NCI-H510A (cell line): ENCODE measurements at regions not wholly inside any gene's neighbourhood (a gene's known extent, or its start where the extent isn't known, plus 50 kb on each side); places are given as distances from the start of the nearest gene placed in this dataset.

Source experiments
- DNase-seq: peaks from one replicate; lab custom pipeline; 2025; lab: John Stamatoyannopoulos, UW

DNA sequence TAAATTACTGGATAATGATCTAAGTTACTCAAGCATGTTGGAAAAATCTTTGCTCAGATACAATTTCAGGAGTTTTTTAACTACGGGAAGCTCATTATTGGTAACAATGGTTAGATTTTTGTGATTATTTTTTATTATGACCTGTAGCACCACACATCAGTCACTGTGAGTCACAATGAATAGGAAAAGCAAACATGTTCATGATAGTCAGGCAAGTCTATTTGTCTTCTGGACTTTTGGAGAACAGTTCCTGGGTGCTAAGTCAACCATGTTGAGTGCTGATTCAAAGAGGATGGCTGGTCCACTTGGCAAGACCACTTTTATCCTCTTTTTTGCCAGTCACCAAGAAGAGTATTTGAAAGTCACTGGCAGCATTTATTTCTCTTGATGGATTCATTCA, 403.2 kb downstream of the KIF4B start:
- DNase-seq, result no peak

DNA sequence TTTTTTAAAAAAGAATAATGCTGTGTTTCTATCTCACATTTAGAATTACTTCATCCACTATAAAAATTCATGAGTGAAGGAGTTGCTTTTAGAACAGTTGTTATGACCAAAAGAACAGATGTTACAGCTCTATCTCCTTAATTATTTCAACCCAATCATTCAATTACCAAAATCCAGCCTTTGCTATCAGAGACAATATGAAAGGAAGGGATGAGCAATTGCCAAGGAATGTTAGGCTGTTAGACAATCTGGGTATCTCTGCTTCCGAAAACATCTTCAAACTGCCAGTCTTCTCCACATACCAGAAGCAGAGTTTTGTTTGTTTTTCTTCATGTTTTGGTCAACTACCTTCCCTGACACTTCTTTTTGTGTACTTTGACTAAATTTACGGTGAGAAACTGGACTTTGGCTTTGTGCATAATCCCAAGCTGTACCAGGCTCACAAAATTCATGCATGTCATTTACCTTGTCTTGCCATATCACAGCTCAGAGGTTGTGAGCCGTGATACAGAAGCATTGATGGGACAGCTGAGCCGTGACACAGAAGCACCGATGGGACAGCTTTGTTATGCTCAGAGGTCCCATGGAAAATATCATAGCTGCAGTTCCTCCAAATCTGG, 405.5 kb downstream of the KIF4B start:
- no peak for DNase-seq

DNA sequence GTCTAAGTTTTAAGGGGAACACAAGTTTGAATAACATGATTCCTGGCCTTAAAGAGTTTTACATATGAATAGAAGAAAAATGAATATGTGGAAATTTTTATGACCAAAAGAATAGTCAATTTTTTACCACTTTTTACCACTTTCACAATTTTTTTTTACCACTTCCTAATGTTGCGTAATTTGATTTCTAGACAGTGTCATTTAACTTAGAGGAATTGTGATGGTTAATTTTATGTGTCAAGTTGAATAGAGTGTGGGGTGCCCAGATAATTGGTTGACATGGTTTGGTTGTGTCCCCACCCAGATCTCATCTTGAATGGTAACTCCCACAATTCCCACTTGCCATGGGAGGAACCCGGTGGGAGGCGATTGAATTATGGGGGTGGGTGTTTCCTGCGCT, 416.6 kb downstream of the KIF4B start:
- DNase-seq, result no peak

DNA sequence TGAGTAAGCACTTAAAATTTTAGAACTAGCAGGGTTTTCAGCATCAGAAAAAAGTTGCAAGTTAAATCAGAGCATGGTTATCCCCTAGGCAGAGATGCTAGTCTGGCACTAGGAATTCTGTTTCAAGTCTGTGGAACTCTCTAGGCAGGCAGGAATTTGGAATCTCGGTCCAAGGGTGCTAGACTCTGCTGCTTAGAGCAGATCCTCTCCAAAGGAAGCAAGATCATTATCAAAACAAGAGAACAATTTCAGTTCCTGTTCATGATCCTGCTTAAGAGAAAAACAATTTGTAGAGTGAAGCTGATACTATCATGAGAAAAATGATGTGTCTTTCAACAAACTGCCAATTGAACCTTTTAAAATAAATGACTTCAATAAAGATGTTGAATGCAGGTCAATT, 420.7 kb downstream of the KIF4B start:
- no peak for DNase-seq

DNA sequence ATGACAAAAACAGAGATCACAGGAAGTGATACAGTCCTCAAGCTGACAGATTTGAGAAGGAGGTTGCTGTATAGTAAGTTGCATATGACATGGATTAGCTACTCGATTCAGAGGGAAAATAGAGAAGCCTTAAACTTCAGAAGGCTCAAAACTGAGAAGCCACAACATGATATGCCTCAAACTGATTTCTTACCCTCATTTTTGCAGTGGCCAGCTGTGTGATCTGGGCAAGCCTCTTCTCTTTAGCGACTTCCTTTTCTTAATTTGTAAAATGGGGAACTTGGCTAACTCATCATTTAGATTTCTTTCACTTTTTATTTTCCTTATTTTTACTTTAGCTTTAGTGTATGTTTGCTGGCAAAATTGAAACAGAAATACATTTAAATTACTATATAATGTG, 421.1 kb downstream of the KIF4B start:
- no peak for DNase-seq

DNA sequence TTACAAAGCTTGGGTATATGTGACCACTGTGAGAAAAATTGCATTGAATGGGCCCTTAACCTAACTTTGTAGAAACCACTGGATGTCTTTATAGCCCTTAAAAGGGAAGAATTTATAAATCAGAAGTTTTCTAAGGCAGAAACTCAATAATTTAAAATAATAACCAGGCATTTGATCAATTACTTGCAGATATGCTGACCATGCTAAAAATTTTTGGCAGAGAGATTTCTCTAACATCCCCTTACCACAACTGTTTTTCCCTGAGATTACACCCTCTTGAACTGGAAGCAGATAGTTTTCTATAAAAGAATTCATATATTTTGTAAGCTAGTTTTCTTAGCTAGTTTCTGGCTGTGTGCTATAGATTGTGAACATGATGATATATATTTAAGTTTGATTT, 428.3 kb downstream of the KIF4B start:
- no peak for DNase-seq

DNA sequence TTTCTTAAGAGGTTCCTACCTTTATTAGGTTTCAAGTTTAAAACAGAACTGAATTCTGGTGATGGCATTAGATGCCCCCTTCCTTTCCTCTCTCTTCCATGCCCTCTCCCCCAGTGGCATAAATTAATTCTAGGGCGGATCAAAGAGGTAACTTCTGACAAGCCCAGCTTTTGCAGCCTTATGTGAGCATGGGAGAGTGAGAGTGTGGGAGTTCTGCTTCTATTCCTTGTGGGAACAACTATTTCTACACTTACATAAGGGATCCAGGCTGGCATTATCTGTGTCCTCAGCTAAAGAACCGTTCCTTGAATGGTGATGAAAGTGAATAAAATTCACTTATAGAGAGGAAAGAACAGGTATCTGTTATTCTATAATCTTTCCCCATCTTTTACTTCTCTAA, 437.6 kb downstream of the KIF4B start:
- DNase-seq, result no peak

DNA sequence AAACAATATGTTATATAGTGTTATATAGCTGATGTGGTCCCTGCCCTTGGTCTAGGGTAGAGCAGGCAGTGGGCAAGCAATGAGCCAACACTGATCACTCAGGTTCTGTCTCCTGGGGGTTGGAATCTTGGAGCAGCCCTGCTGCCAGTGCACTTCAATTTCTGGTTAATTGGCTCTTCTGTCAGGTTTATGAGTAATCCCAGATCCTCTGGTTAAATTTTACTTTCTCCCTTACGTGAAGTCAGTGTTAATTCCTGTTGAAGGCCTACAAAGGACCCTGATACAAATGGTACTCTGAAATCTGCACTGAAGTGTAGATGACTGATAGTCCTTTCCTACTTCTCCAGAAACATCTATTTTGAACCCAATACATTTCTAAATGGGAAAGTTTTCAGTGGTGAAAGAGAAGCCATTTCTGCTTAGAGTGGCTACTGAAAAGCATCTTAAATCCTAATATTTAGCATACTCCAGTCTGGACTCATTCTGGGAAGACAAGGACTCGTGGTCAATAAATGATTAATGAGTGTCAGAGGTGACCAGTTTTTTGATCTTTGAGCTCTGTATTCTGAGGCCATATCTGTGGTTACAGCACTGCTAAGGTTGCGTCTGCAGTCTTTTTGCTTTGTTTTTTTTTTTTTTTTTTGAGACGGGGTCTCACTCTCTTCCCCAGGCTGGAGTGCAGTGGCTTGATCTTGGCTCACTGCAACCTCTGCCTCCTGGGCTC, 442.4 kb downstream of the KIF4B start:
- no peak for DNase-seq

DNA sequence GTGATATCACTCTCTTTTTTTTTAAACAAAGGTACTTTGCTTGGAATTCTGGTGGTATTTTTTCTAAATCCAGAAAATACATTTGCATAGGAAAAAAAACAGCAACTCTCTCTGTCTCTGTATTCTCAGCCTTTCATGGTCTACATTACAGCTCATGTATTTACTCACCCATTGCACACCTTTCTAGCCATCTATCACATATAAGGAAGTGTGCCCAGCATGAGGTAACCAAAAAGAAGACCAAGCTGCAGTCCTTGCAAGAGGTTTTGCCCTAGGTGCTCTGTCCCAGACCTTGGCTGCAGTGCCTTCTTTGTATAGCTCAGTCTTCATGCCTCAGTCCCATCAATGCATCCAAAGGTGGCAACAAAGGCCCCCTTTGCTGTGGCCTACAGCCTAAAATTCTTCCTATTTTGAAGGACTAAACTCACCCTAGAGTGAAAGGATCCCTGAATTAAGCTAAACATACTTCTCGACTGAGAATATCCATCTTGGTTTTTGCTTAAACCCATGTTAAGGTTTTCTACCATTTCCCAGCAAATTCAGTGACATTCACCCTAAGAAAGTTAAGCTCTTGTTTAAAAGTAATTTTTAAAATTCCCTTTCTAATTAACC, 446.4 kb downstream of the KIF4B start:
- no peak for DNase-seq

DNA sequence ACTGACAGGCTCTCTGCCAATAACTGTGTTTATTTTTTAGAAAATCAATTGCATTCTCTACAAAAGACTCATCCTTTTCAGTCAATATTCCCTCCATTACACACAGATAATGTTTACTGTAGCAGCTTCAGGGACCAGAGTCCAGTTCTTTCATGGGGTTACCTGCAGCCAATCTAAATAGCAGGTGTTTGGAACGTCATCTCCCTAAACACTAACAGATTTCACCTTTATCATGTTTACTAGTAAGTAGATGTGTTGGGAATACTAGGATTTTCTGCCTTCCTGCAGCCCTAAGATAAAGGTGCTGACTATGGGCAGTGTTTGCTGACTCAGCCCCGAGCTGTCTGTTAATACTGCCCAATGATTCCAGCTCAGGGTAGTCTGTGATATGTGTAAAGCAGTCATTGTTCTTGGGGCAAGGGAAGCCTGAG, 447.0 kb downstream of the KIF4B start:
- no peak for DNase-seq

DNA sequence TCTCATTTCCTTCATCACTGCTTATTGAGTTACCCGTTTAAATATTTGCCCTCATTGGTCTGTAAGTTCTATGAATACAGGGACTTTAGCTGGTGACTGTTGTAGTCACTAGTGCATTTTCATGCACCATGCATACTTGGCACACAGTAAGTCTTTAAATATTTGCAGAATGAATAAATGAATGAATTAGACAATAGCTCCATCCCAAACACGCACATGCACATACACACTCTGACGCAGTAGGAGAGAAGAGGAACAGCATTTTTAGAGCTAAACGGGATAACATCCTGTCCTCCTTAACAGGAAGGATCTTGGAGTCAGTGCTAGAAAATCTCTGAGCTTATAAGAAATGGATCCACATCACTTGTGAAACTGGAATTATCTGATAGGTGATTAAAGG, 447.7 kb downstream of the KIF4B start:
- no peak for DNase-seq

DNA sequence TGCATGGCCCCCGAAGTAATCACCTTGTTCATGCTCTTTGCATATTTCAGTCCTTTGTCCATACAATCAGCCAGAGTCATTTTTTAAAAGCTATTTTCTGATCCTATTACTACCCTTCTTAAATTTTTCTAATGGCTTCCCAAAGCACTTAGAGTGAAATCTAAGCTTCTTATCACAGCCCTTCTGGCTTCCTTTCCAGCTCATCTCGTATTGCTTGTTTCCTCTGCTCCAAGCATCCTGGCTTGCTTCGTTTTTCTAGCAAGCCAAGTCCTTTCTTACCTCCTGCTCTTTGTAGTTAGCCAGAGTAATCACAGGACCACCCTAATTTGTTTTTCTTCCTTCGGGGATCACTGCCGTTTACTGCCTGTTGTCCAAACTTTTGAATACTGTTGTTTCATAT, 453.3 kb downstream of the KIF4B start:
- DNase-seq, result no peak

DNA sequence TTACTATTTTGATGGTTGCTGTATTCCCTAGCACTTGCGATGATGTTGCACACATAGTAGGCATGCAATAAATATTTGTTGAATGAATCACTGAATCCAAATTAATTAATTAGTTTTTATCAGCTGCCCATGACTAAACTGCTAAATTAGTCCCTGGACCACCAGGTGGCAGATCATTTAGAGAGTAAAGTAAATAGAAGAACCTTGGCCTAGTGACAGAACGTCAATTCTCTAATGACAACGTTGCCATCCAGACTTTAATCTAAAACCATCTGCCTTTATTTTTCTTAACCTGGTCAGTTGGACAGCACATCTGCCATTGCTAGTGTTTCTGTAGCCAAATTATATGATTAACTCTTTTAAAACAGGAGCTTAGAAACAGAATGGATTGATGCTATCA, 457.5 kb downstream of the KIF4B start:
- DNase-seq, result no peak

DNA sequence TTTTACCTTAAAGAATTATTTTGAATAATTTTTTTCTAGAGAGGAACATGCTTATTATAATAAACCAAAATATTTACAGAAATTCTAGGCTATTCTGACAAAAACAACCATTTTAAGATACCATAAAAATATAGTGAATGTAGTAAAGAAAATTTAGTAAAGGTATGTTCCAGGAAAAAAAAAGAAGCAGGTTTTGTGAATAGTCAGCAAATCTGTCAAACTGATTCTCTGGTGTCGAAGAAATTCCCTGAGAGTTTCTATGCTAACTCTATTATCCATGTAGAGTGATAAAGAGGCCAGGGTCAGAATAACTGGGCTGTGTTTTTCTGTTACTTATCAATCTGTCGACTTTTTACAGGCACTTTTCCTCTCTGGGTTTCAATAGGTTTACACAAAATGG, 459.2 kb downstream of the KIF4B start:
- no peak for DNase-seq

DNA sequence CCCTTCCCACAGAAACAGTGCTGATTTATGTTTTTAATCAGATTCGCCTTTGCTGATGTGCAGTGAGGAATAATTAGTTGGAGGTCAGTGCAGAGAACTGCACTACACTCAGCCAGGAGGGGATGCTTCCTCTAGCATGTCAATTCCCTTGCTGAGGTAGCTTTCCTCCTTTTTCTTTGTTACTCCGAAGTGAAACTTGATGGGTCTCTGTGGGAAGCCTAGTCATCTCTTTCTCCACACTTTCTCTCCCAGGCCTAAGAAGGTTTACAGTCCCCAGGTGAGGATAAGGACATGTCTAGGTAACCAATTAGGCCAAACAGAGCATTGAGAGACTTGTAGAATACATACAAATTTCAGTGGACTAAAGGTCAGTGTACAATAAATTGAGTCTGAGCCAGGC, 461.8 kb downstream of the KIF4B start:
- DNase-seq, result no peak

DNA sequence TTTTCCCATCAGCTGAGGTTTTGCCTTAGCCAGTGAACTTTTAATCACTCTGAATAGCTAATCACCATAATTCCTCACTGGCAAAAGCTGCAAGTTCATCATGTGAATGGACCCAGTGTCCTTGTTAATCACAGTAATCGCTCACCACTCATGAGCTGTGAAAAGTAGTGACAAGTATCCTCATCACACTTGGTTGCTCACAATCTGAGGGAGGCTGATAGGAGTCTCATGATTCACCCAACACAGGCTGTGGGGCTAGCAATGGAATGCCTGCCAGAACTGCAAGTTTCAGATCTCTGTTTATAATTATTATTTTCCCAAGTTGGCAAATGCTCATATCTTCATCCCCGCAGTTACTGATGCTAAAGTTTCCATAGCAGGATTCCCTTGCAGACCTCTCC, 467.2 kb downstream of the KIF4B start:
- DNase-seq, result no peak

DNA sequence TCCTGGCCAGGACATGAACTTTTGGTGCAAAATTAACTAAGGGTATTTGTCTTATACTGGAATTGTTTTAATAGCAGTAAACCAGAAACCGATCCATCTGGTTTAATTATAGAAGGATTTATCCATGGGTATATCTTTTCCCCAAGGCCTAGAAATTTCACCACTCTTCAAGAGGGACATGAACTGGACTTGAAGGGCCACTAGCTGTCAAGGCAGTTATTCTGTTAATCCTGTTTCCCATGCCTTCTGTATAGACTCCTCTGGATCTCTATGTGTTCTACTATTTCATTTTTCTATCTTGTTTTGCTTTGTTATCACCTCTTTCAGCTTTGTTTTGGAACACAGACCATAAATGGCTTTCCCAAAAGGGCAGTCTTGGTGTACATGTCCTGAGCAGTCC, 467.6 kb downstream of the KIF4B start:
- no peak for DNase-seq

DNA sequence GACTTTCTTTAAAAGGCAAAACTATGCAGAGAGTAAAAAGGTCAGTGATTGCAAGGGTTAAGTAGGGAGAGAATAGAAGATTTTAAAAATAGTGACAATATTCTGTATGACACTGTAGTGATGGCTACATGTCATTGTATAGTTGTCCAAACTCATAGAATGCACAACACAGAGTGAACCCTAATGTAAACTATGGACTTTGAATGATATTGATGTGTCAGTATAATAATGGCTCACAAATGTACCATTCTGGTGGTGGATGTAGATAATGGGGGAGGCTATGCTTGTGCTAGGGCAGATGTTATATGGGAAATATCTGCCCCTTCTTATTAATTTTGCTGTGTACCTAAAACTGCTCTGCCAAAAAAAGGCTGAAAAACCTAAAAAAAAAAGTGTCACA, 468.9 kb downstream of the KIF4B start:
- DNase-seq, result no peak

DNA sequence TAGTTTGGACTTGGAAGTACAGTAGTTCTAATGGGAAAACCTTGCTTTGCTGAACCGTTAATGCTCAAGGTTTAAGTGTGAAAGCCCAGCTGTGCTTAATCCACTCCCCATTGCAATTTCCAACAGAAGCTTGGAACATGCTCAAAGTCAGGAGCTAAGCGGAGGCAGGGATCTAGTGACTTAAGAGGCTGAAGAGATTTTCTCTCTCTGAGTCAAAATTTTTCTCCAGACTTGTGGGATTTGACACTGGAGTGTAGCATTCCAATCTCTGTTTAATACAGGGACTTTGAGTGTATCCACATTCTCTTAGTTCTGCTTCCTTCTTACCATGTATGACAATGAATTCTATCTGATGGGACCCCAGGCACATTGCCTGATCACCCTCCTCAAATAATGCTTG, 471.8 kb downstream of the KIF4B start:
- no peak for DNase-seq

DNA sequence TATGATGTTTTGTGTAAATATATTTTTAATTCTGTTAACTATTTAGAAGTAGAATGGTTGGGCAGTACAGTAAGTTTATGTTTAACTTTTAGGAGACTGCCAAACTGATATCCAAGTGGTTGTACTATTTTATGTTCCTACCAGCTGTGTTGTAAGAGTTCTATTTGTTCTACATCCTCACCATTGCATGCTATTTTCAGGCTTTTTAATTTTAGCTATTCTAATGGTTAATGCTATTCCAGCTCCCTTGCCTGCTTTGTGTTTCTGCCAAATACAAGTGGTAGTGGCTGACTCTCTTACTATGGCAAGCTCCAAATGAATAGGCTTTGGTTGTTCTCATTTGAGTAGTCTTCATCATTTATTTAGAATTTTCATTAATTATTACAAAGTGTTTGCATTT, 476.4 kb downstream of the KIF4B start:
- DNase-seq, result no peak

DNA sequence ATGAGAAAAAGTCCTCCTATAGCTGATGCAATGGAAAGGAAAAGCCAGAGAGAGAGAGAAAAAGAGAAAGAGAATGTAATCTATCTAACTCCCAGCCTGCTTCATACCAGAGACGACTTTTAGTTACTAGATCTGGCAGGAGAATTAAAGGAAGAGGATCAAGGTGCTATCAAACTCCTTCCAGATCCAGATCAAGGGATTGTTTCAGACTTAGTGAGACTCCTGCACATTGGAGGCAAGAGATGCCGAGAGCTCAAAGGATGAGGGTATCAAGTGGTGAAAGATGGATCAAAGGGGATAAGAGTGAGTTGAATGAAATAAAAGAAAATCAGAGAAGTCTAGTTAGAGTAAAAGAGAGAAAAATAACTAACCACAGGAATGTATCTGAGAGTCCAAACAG, 478.6 kb downstream of the KIF4B start:
- no peak for DNase-seq

DNA sequence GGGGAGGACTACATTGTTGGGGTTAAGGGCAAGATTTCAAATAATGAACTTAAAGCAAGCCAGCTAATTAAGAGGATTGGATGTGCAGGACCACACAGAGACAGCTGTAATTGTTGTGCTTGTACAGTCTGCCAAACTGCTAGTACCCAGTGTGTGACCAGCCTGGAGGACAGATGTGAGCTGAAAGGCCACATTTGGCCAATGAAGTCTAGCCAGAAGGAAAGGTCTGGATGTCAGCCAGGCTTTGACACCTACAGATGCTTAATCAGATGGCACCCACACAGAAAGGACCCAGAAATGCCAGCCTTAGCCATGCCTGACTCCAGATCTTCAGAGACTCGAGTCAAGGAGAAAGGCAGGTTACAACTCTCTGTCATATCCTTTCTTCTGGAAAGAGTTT, 491.1 kb downstream of the KIF4B start:
- DNase-seq, result no peak

DNA sequence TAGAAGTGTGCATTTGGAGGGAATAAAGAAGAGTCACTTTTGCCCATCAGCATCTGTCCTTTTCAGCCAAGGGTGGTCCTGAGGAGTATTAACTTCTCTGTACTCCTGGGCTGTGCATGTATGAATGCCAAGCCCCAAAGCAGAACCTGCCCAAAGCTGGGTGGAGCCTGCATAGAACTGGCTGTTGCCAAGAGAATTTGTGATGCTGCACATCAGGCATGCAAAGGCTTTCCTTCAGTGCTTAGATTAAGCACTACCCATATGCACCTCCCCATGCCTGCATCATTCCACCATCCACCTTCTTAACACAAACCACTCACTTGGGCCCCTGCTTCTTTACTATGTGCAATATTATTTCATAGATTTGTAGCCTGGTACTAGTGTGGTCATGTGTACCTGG, 493.8 kb downstream of the KIF4B start:
- DNase-seq, result no peak

DNA sequence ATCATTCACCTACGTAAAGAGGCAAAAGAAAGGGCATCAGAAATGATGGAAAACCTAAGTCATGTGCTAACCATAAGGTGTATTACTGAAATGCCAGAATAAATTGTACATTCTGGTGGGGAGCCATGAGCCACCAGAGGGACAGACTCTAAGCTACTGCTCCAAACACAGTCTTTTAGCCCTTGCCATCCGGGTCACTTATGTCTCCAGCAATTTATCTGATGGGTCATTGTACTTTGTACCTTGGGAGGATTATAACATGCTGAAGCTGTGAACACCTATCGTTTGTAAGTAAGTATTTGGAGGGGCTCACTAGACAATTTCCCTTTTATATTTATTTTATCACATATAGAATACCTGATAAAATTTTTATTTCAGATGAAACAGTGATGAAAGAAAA, 495.1 kb downstream of the KIF4B start:
- DNase-seq, result no peak
